CD4-positive, alpha-beta T cell (primary cell): ENCODE measurements at regions not wholly inside any gene's neighbourhood (a gene's known extent, or its start where the extent isn't known, plus 50 kb on each side); places are given as distances from the start of the nearest gene placed in this dataset.
"Not testable (repeated sequence)": the region's sequence is repeated elsewhere in the genome, so short reads cannot be mapped to it uniquely, and the experiment has no call there.

Experiments
- ATAC-seq: fragments of 200-7000 bp; cut with Tn5 transposase; one replicate; pipeline ENCODE4 v1.10.0; 2022; ENCODE audit warnings: mild to moderate bottlenecking; ENCODE audit not compliant: poor library complexity
- CTCF ChIA-PET: fragments of 350-600 bp; sonication (Branson Sonifier 250); formaldehyde crosslinking; loops from one replicate; lab custom pipeline; 2021; ENCODE audit warnings: antibody characterized with exemption, inconsistent platforms; lab: Charles Lee
- POLR2A ChIA-PET: fragments of 350-600 bp; sonication (Branson Sonifier 250); formaldehyde crosslinking; loops from one replicate; lab custom pipeline; 2021; ENCODE audit warnings: antibody characterized with exemption, inconsistent platforms; lab: Charles Lee
- DNase-seq, 14 experiments: peaks; one replicate each; pipeline ENCODE4 v3.0.0-alpha.2; 2013 to 2020; ENCODE audit warnings: mixed read lengths in 2 of 14
- H3K27ac ChIP-seq, 2 donors: one replicate each; pipeline versions ENCODE4 v1.5.1 to v1.7.0; 2013; ENCODE audit warnings: low read length in 2 of 2, low read depth in 1 of 2, mild to moderate bottlenecking in 1 of 2
- H3K27me3 ChIP-seq, 2 experiments: 1 replicate in 1 of 2; 2 replicates in 1 of 2; pipeline versions ENCODE4 v1.6.1 to v1.7.0; 2013; ENCODE audit warnings: low read length in 2 of 2, control low read depth in 1 of 2, mild to moderate bottlenecking in 1 of 2, moderate library complexity in 1 of 2; ENCODE audit not compliant: insufficient read depth in 2 of 2, control insufficient read depth in 1 of 2
- H3K36me3 ChIP-seq: one replicate; pipeline ENCODE4 v1.6.1; 2013; ENCODE audit warnings: low read length, control low read depth; ENCODE audit not compliant: insufficient read depth
- H3K4me1 ChIP-seq: one replicate; pipeline ENCODE4 v1.6.1; 2013; ENCODE audit warnings: low read length, control low read depth; ENCODE audit not compliant: insufficient read depth
- H3K4me3 ChIP-seq: one replicate; pipeline ENCODE4 v1.5.1; 2013; ENCODE audit warnings: mild to moderate bottlenecking, low read length, moderate library complexity
- H3K9me3 ChIP-seq, 2 experiments: 1 replicate in 1 of 2; 2 replicates in 1 of 2; pipeline versions ENCODE4 v1.6.1 to v1.7.0; 2013; ENCODE audit warnings: low read length in 2 of 2, mild to moderate bottlenecking in 2 of 2, control low read depth in 1 of 2, moderate library complexity in 1 of 2; ENCODE audit not compliant: control insufficient read depth in 1 of 2, insufficient read depth in 1 of 2
- H3K27ac Mint-ChIP-seq: one replicate; pipeline ENCODE4 v1.8.0; 2020; ENCODE audit warnings: mixed read lengths
- H3K27me3 Mint-ChIP-seq: one replicate; pipeline ENCODE4 v1.8.0; 2021; ENCODE audit warnings: mixed read lengths
- H3K36me3 Mint-ChIP-seq: one replicate; pipeline ENCODE4 v1.8.0; 2021; ENCODE audit warnings: low read depth, mixed read lengths
- H3K4me1 Mint-ChIP-seq: one replicate; pipeline ENCODE4 v1.8.0; 2021; ENCODE audit warnings: low read depth, mixed read lengths
- H3K4me3 Mint-ChIP-seq: one replicate; pipeline ENCODE4 v1.8.0; 2020; ENCODE audit warnings: mild to moderate bottlenecking, mixed read lengths
- H3K9me3 Mint-ChIP-seq: one replicate; pipeline ENCODE4 v1.8.0; 2020; ENCODE audit warnings: mixed read lengths
- CTCF ChIP-seq: fragments of 200-600 bp; IDR thresholded peaks from one replicate; pipeline ENCODE4 v1.8.0; 2022; ENCODE audit warnings: antibody characterized with exemption, mild to moderate bottlenecking
- intact Hi-C, 2 experiments: fragments of 100-400 bp; cut with DNase I in 1 of 2; cut with micrococcal nuclease in 1 of 2; formaldehyde crosslinking; loops; one replicate each; pipeline versions ENCODE4 v1.15.1 to v1.9.0; 2023 to 2025; cut with DNase I, micrococcal nuclease

DNA sequence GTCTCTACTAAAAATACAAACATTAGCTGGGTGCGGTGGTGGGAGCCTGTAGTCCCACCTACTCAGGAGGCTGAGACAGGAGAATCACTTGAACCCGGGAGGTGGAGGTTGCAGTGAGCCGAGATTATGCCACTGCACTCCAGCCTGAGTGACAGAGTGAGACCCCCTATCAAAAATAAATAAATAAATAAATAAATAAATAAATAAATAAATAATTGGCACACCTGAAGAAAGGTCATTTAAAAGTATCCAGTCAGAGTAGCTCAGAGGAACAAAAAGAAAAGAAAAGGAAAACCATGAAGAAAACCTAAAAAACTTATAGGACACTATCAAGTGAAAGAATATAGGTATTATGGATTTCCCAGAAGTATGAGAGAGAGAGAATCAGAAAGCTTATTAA, 330.1 kb upstream of the AR start:
- intact Hi-C loops, H3K27me3 ChIP-seq, H3K9me3 ChIP-seq, H3K36me3 ChIP-seq, H3K4me3 ChIP-seq, H3K27ac ChIP-seq, H3K27me3 Mint-ChIP-seq, H3K27ac Mint-ChIP-seq, H3K4me1 ChIP-seq, CTCF ChIA-PET, H3K4me3 Mint-ChIP-seq, POLR2A ChIA-PET, H3K36me3 Mint-ChIP-seq, H3K9me3 Mint-ChIP-seq, ATAC-seq, H3K4me1 Mint-ChIP-seq, DNase-seq: not testable (repeated sequence)

DNA sequence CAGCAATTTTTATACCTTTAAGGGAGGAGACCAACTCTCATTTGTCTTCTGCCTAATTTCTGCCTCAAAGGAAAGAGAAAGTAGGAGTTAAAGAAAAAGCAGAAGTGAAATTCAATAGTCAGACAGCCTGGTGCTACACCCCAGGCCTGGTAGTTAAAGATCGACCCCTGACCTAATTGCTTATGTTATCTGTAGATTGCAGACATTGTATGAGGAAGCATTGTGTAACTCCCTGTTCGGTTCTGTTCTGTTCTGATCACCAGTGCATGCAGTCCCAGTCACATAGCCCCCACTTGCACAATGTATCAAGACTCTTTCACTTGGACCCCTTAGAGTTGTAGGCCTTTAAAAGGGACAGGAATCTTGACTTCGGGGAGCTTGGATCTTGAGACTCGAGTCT, 335.9 kb upstream of the AR start:
- CTCF ChIA-PET = no interaction called here

GRCh38 chrX:67159437-67159836, 384.4 kb upstream of the AR start:
- no peaks in the 10 kb centered on the region for H3K36me3 Mint-ChIP-seq
- DNase-seq = no peak

More for the DNA sequence above, 335.9 kb upstream of the AR start:
- Histone ChIP-seq H3K4me3 (no peak overlapping the region), H3K27ac (no peak overlapping the region), H3K36me3 (no peaks in the 10 kb centered on the region), H3K27me3 (no peaks in the 10 kb centered on the region), H3K4me1 (no peaks in the 10 kb centered on the region), H3K9me3 (no peaks in the 10 kb centered on the region)
- H3K9me3 Mint-ChIP-seq = no peaks in the 10 kb centered on the region
- no peaks in the 10 kb centered on the region for H3K27me3 Mint-ChIP-seq
- H3K4me1 Mint-ChIP-seq = no peaks in the 10 kb centered on the region
- H3K27ac Mint-ChIP-seq = no peak overlapping the region
- POLR2A ChIA-PET = no interaction called here
- no peak for DNase-seq
- no peak for TF ChIP-seq CTCF
- H3K4me3 Mint-ChIP-seq = no peak overlapping the region
- ATAC-seq = no peak
- H3K36me3 Mint-ChIP-seq = no peaks in the 10 kb centered on the region
- intact Hi-C loops = no loop called here

More at GRCh38 chrX:67159437-67159836, 384.4 kb upstream of the AR start:
- no peak overlapping the region for H3K27ac Mint-ChIP-seq
- no peaks in the 10 kb centered on the region for H3K4me1 ChIP-seq
- H3K27me3 ChIP-seq = no peaks in the 10 kb centered on the region
- H3K36me3 ChIP-seq = no peaks in the 10 kb centered on the region
- H3K27me3 Mint-ChIP-seq = no peaks in the 10 kb centered on the region
- ChIA-PET POLR2A (no interaction called here), CTCF (no interaction called here)
- ATAC-seq = no peak
- H3K4me1 Mint-ChIP-seq = no peaks in the 10 kb centered on the region
- H3K9me3 Mint-ChIP-seq = no peaks in the 10 kb centered on the region
- no peaks in the 10 kb centered on the region for H3K9me3 ChIP-seq
- no peak overlapping the region for H3K27ac ChIP-seq
- no peak overlapping the region for H3K4me3 Mint-ChIP-seq
- no peak for TF ChIP-seq CTCF
- intact Hi-C loops = no loop called here
- no peak overlapping the region for H3K4me3 ChIP-seq
